ENCODE measurements at regions not wholly inside any gene's neighbourhood (a gene's known extent, or its start where the extent isn't known, plus 50 kb on each side); places are given as distances from the start of the nearest gene placed in this dataset.
"Not testable (repeated sequence)": the region's sequence is repeated elsewhere in the genome, so short reads cannot be mapped to it uniquely, and the experiment has no call there.

GRCh38 chr1:217993439-217993838 is 291.7 kb upstream of the RRP15 start:
- intact Hi-C loops (cut with DNase I), result no loop called here
- ATAC-seq (ENCODE audit: poor library complexity), result no peak
- no peak for DNase-seq

GRCh38 chr1:218008296-218008695 is 276.8 kb upstream of the RRP15 start:
- ATAC-seq (ENCODE audit: poor library complexity), result not testable (repeated sequence)

GRCh38 chr1:218015106-218015505 is 270.0 kb upstream of the RRP15 start:
- intact Hi-C loops (cut with DNase I); DNase-seq; ATAC-seq (ENCODE audit: poor library complexity): not testable (repeated sequence)

More at GRCh38 chr1:218008296-218008695, 276.8 kb upstream of the RRP15 start:
- DNase-seq; intact Hi-C loops (cut with DNase I): not testable (repeated sequence)

- intact Hi-C loops (cut with DNase I), result no loop called here
- DNase-seq (no peak), ATAC-seq (ENCODE audit: poor library complexity) (no peak)
These were observed 260.8 kb upstream of the RRP15 start for GRCh38 chr1:218024211-218024720.

- no peak for ATAC-seq (ENCODE audit: poor library complexity)
- DNase-seq, result no peak
- intact Hi-C loops (cut with DNase I), result no loop called here
These were observed 259.6 kb upstream of the RRP15 start for GRCh38 chr1:218025454-218025853.

GRCh38 chr1:218027152-218027551 is 257.9 kb upstream of the RRP15 start:
- DNase-seq (no peak), ATAC-seq (ENCODE audit: poor library complexity) (no peak)
- intact Hi-C loops (cut with DNase I), result no loop called here

- intact Hi-C loops (cut with DNase I), result no loop called here
- no peak for ATAC-seq (ENCODE audit: poor library complexity)
These were observed 254.2 kb upstream of the RRP15 start for GRCh38 chr1:218030846-218031245.

GRCh38 chr1:218031901-218032300 is 253.2 kb upstream of the RRP15 start:
- ATAC-seq (ENCODE audit: poor library complexity) (no peak), DNase-seq (no peak)
- intact Hi-C loops (cut with DNase I), result no loop called here

More at GRCh38 chr1:218030846-218031245, 254.2 kb upstream of the RRP15 start:
- DNase-seq, result no peak

- DNase-seq (no peak), ATAC-seq (ENCODE audit: poor library complexity) (no peak)
- intact Hi-C loops (cut with DNase I), result no loop called here
These were observed 250.6 kb upstream of the RRP15 start for GRCh38 chr1:218034468-218034867.

GRCh38 chr1:218048828-218049420 is 236.2 kb upstream of the RRP15 start:
- ATAC-seq (ENCODE audit: poor library complexity), result no peak
- intact Hi-C loops (cut with DNase I), result no loop called here

GRCh38 chr1:218049641-218050040 is 235.5 kb upstream of the RRP15 start:
- intact Hi-C loops (cut with DNase I), result no loop called here
- DNase-seq, result no peak

More at GRCh38 chr1:218048828-218049420, 236.2 kb upstream of the RRP15 start:
- no peak for DNase-seq

GRCh38 chr1:218058730-218059129 is 226.4 kb upstream of the RRP15 start:
- DNase-seq (no peak), ATAC-seq (ENCODE audit: poor library complexity) (no peak)
- intact Hi-C loops (cut with DNase I), result no loop called here

More at GRCh38 chr1:218049641-218050040, 235.5 kb upstream of the RRP15 start:
- ATAC-seq (ENCODE audit: poor library complexity), result no peak

GRCh38 chr1:218064426-218064825 is 220.7 kb upstream of the RRP15 start:
- intact Hi-C loops (cut with DNase I), result no loop called here

GRCh38 chr1:218066332-218066731 is 218.8 kb upstream of the RRP15 start:
- ATAC-seq (ENCODE audit: poor library complexity) (no peak), DNase-seq (no peak)
- intact Hi-C loops (cut with DNase I), result no loop called here

More at GRCh38 chr1:218064426-218064825, 220.7 kb upstream of the RRP15 start:
- DNase-seq (no peak), ATAC-seq (ENCODE audit: poor library complexity) (no peak)

GRCh38 chr1:218068241-218068640 is 216.9 kb upstream of the RRP15 start:
- intact Hi-C loops (cut with DNase I), result no loop called here
- ATAC-seq (ENCODE audit: poor library complexity) (no peak), DNase-seq (no peak)

GRCh38 chr1:218069180-218069579 is 215.9 kb upstream of the RRP15 start:
- ATAC-seq (ENCODE audit: poor library complexity) (no peak), DNase-seq (no peak)
- intact Hi-C loops (cut with DNase I), result no loop called here

- no peak for ATAC-seq (ENCODE audit: poor library complexity)
- intact Hi-C loops (cut with DNase I), result no loop called here
- no peak for DNase-seq
These were observed 212.0 kb upstream of the RRP15 start for GRCh38 chr1:218073062-218073461.

GRCh38 chr1:218078916-218079315 is 206.2 kb upstream of the RRP15 start:
- no peak for DNase-seq
- no peak for ATAC-seq (ENCODE audit: poor library complexity)
- intact Hi-C loops (cut with DNase I), result no loop called here

- ATAC-seq (ENCODE audit: poor library complexity) (peak; percentile 36), DNase-seq (no peak)
- intact Hi-C loops (cut with DNase I), result no loop called here
These were observed 205.7 kb upstream of the RRP15 start for GRCh38 chr1:218079347-218079746.

- no peak for DNase-seq
- intact Hi-C loops (cut with DNase I), result no loop called here
- ATAC-seq (ENCODE audit: poor library complexity), result no peak
These were observed 205.3 kb upstream of the RRP15 start for GRCh38 chr1:218079820-218080219.

GRCh38 chr1:218080863-218081262 is 204.2 kb upstream of the RRP15 start:
- intact Hi-C loops (cut with DNase I), result no loop called here
- ATAC-seq (ENCODE audit: poor library complexity), result no peak
- DNase-seq, result no peak
